SK-N-SH (cell line): ENCODE measurements at regions not wholly inside any gene's neighbourhood (a gene's known extent, or its start where the extent isn't known, plus 50 kb on each side); places are given as distances from the start of the nearest gene placed in this dataset.

ENCODE experiments used
- CTCF ChIA-PET: fragments of 300-600, 350-600 bp; formaldehyde crosslinking; extraction: SDS; loops from one replicate; lab custom pipeline; 2021; lab: Yijun Ruan, JAX
- POLR2A ChIA-PET: fragments of 350-600 bp; sonication (Branson Sonifier 250); formaldehyde crosslinking; extraction: SDS; loops from one replicate; lab custom pipeline; 2020; ENCODE audit warnings: antibody characterized with exemption, inconsistent platforms; lab: Yijun Ruan, JAX
- DNase-seq: peaks from one replicate; pipeline ENCODE4 v3.0.0; 2012
- H2AFZ ChIP-seq: fragments of 200-600 bp; sonication (generic); 2 replicates; pipeline ENCODE4 v1.8.1; 2016; ENCODE audit warnings: antibody characterized with exemption, mild to moderate bottlenecking, low read depth
- H3F3A ChIP-seq: fragments of 200-600 bp; sonication (generic); replicated peaks from 2 replicates; pipeline ENCODE3; 2016; ENCODE audit warnings: antibody characterized with exemption, mild to moderate bottlenecking; ENCODE audit not compliant: insufficient read depth
- H3K27ac ChIP-seq, 2 experiments: fragments of 200-500 bp in 1 of 2; fragments of 200-600 bp in 1 of 2; sonication (Bioruptor generic) in 1 of 2; sonication (generic), shearing (Covaris generic) in 1 of 2; 2 replicates each; pipeline versions ENCODE4 v1.5.1 to v1.6.1; 2014 to 2016; ENCODE audit warnings: low read depth in 2 of 2, inconsistent platforms in 1 of 2, low read length in 1 of 2, mild to moderate bottlenecking in 1 of 2, mixed read lengths in 1 of 2
- H3K27me3 ChIP-seq: fragments of 200-600 bp; sonication (generic), shearing (Covaris generic); 2 replicates; pipeline ENCODE4 v1.6.1; 2016; ENCODE audit warnings: mixed run types; ENCODE audit not compliant: insufficient read depth
- H3K36me3 ChIP-seq, 2 experiments: fragments of 200-500 bp in 1 of 2; fragments of 200-600 bp in 1 of 2; sonication (Bioruptor generic) in 1 of 2; sonication (generic) in 1 of 2; replicated peaks in 1 of 2; 2 replicates each; pipeline versions ENCODE3 to v1.5.1; 2014 to 2016; ENCODE audit warnings: low read length in 1 of 2, mild to moderate bottlenecking in 1 of 2; ENCODE audit not compliant: insufficient read depth in 2 of 2, control insufficient read depth in 1 of 2
- H3K4me1 ChIP-seq, 2 experiments: fragments of 200-500 bp in 1 of 2; fragments of 200-600 bp in 1 of 2; sonication (Bioruptor generic) in 1 of 2; sonication (generic), shearing (Covaris generic) in 1 of 2; 2 replicates each; pipeline versions ENCODE4 v1.5.1 to v1.6.1; 2014 to 2016; ENCODE audit warnings: low read depth in 1 of 2, low read length in 1 of 2, mixed run types in 1 of 2; ENCODE audit not compliant: insufficient read depth in 2 of 2, control insufficient read depth in 1 of 2
- H3K4me2 ChIP-seq: fragments of 200-600 bp; sonication (generic), shearing (Covaris generic); 2 replicates; pipeline ENCODE4 v1.6.1; 2017; ENCODE audit warnings: mixed run types
- H3K4me3 ChIP-seq, 2 experiments: fragments of 200-500 bp in 1 of 2; fragments of 200-600 bp in 1 of 2; sonication (Bioruptor generic) in 1 of 2; sonication (generic), shearing (Covaris generic) in 1 of 2; 2 replicates each; pipeline versions ENCODE4 v1.5.1 to v1.8.1; 2014 to 2016; ENCODE audit warnings: low read depth in 2 of 2, inconsistent platforms in 1 of 2, low read length in 1 of 2, mild to moderate bottlenecking in 1 of 2, mixed read lengths in 1 of 2, moderate library complexity in 1 of 2
- H3K79me2 ChIP-seq: fragments of 200-600 bp; sonication (generic); 2 replicates; pipeline ENCODE4 v1.8.1; 2017; ENCODE audit warnings: mild to moderate bottlenecking; ENCODE audit not compliant: insufficient read depth
- H3K9ac ChIP-seq: fragments of 200-600 bp; sonication (generic); 2 replicates; pipeline ENCODE4 v1.6.1; 2017; ENCODE audit warnings: mixed run types
- H3K9me2 ChIP-seq: fragments of 200-600 bp; sonication (generic); 2 replicates; pipeline ENCODE4 v1.6.1; 2017; ENCODE audit warnings: mixed run types
- H3K9me3 ChIP-seq: fragments of 200-600 bp; sonication (generic); 2 replicates; pipeline ENCODE4 v1.6.1; 2017; ENCODE audit warnings: mixed run types, mild to moderate bottlenecking, moderate library complexity
- H4K20me1 ChIP-seq: fragments of 200-600 bp; sonication (generic); 2 replicates; pipeline ENCODE4 v1.6.1; 2017; ENCODE audit warnings: mild to moderate bottlenecking, mixed run types; ENCODE audit not compliant: insufficient read depth
- CHD2 ChIP-seq: fragments of 150-350 bp; IDR thresholded peaks from 2 replicates; pipeline ENCODE4 v1.6.1; 2018; ENCODE audit warnings: low read length; ENCODE audit not compliant: partially characterized antibody
- ELF1 ChIP-seq: IDR thresholded peaks from 2 replicates; pipeline ENCODE4 v1.4.0; 2012
- EP300 ChIP-seq, 2 experiments: IDR thresholded peaks; 2 replicates each; pipeline versions ENCODE4 v1.4.0 to v1.6.1; 2012; ENCODE audit warnings: borderline replicate concordance in 1 of 2, low read depth in 1 of 2, low read length in 1 of 2
- FOXJ3 ChIP-seq: sonication (generic); formaldehyde crosslinking; IDR thresholded peaks from 2 replicates; pipeline ENCODE4 v1.5.1; 2020; ENCODE audit warnings: mild to moderate bottlenecking, missing genetic modification reagents
- MEF2A ChIP-seq: IDR thresholded peaks from 2 replicates; pipeline ENCODE4 v1.4.0; 2012; ENCODE audit warnings: low read depth, borderline replicate concordance
- RAD21 ChIP-seq: IDR thresholded peaks from 2 replicates; pipeline ENCODE4 v1.6.1; 2012; ENCODE audit warnings: mild to moderate bottlenecking, low read length
- RFX5 ChIP-seq: IDR thresholded peaks from 2 replicates; pipeline ENCODE4 v1.6.1; 2012; ENCODE audit warnings: mild to moderate bottlenecking, improper control_type of control experiment, low read length
- SMC3 ChIP-seq: IDR thresholded peaks from 2 replicates; pipeline ENCODE4 v1.6.1; 2012; ENCODE audit warnings: low read depth, low read length, improper control_type of control experiment
- WGBS: methylation state at CpG from one replicate; pipeline ENCODE4 v1.1.6; 2017; ENCODE audit warnings: low lambda C conversion rate; 5-methylcytosine and 5-hydroxymethylcytosine counted together
- TF ChIP-seq, protein P1 (sequence below): fragments of 200-600 bp; sonication (generic); IDR thresholded peaks from 2 replicates; pipeline ENCODE4 v1.6.1; 2017; ENCODE audit warnings: antibody characterized with exemption, mild to moderate bottlenecking, moderate library complexity
- TF ChIP-seq, protein P2 (sequence below): IDR thresholded peaks from 2 replicates; pipeline ENCODE4; 2012
- TF ChIP-seq, protein P3 (sequence below): IDR thresholded peaks from 2 replicates; pipeline ENCODE4 v1.6.1; 2012; ENCODE audit warnings: mild to moderate bottlenecking, low read depth, low read length, moderate library complexity

DNA sequence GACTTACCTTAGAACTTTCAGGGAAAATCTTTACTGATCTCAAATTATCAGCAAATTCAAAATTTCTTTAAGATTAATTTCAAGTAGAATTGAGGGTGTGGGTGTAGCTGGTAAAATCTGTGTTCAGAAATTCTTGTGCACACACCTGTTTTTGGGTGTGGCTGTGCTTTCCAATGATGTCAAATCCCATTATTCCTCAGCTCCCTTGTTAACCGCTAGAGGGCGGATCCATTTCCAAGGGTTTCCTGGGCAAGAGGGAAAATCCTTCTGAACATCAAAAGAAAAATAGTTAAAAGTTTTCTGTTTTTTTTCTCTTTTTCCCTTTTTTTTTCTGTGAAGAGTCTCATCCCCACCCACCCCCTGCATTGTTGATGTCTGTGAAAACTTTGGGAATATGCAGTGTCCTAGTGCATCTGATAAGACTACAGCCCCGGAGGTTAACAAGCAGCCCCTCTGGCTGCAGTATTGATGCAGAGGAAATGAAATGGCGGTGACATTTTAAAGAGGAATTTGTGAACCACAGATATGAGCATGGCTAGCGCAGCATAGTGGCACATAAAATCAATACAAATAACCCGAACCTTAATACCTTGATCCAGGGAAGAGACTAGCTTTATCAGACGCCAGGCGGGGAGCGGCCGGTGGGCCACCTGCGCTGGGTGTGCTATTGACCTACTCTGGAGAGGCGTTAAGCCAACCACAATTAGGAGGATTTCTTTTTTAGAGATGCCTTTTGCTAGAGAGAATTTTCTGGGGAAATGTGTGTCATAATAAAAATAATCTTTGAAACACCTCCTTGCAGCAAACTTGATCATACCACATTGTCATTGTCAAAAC lies 130.9 kb downstream of the FOXA2 start:
- Histone ChIP-seq H3K79me2 (no peaks in the 10 kb centered on the region), H3K9me3 (no peaks in the 10 kb centered on the region)
- POLR2A ChIA-PET, result interaction anchor here (0.7 kb wide), 1 partner anchor 142 kb away, joined by 5 read pairs; no protein-coding TSS in a partner anchor
- TF ChIP-seq SMC3 (peak; percentile 39; the same call in 1 of the 2 replicates), RAD21 (0 out of 2 replicates have a peak, but pooled peaks have one; percentile 19), FOXJ3 (CRISPR knock-in tag) (no peak)
- TF ChIP-seq, protein P1, sequence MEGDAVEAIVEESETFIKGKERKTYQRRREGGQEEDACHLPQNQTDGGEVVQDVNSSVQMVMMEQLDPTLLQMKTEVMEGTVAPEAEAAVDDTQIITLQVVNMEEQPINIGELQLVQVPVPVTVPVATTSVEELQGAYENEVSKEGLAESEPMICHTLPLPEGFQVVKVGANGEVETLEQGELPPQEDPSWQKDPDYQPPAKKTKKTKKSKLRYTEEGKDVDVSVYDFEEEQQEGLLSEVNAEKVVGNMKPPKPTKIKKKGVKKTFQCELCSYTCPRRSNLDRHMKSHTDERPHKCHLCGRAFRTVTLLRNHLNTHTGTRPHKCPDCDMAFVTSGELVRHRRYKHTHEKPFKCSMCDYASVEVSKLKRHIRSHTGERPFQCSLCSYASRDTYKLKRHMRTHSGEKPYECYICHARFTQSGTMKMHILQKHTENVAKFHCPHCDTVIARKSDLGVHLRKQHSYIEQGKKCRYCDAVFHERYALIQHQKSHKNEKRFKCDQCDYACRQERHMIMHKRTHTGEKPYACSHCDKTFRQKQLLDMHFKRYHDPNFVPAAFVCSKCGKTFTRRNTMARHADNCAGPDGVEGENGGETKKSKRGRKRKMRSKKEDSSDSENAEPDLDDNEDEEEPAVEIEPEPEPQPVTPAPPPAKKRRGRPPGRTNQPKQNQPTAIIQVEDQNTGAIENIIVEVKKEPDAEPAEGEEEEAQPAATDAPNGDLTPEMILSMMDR, result peak; percentile 74
- TF ChIP-seq, all 33 proteins: peak for 3
- Histone ChIP-seq H3K27me3 (peaks cover 16% of the 10 kb centered on the region), H3F3A (no peaks in the 10 kb centered on the region), H3K36me3 (no peaks in the 10 kb centered on the region), H3K9me2 (no peaks in the 10 kb centered on the region), H3K27ac (no peak overlapping the region), H3K4me3 (no peak overlapping the region), H2AFZ (no peak overlapping the region), H4K20me1 (no peaks in the 10 kb centered on the region), H3K4me1 (no peaks in the 10 kb centered on the region), H3K4me2 (no peak overlapping the region), H3K9ac (no peak overlapping the region)
- CTCF ChIA-PET, result interaction anchor here (0.6 to 2.0 kb wide), 20 partner anchors 9 to 886 kb away, joined by 3 to 14 read pairs (median 4); no protein-coding TSS in a partner anchor
- WGBS, result 27% methylated on average over 12 of the region's 12 CpGs
- DNase-seq, result peak; percentile 25

DNA sequence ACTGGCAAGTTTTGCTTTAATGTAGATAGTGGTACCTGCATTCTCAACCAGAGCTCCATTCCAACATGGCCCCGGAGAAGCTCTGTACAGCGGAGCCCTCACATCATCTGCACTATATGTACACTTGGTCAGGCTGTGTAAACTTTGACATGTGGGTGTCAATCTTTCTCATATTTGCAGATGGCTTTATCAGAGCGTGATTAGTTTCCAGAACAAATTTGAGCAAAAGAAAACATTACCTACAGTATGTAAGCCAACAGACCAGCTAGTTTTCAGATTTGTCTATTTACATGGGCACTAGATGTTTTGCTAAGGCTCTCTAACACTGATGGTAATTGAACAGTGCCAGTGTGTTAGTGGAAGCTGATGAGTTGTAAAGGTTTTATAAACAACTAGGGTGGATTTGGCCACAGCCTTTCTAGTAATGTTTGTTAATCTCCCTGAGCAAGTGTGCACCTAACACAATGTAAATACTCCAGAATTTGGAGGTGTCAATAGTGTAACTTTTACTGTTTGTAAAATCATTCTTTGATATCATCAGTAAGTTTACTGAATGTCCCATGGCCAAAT lies 131.8 kb downstream of the FOXA2 start:
- Histone ChIP-seq H3K27ac (no peak overlapping the region), H3K4me1 (no peaks in the 10 kb centered on the region), H3F3A (no peaks in the 10 kb centered on the region), H2AFZ (no peak overlapping the region), H3K9ac (no peak overlapping the region), H4K20me1 (no peaks in the 10 kb centered on the region), H3K4me2 (no peak overlapping the region), H3K79me2 (no peaks in the 10 kb centered on the region), H3K27me3 (peaks cover 23% of the 10 kb centered on the region), H3K4me3 (no peak overlapping the region), H3K9me2 (no peaks in the 10 kb centered on the region), H3K9me3 (no peaks in the 10 kb centered on the region), H3K36me3 (no peaks in the 10 kb centered on the region)
- no peak for DNase-seq
- POLR2A ChIA-PET, result interaction anchor here (0.7 kb wide), 1 partner anchor 141 kb away, joined by 5 read pairs; no protein-coding TSS in a partner anchor
- TF ChIP-seq MEF2A (no peak), ELF1 (no peak), RAD21 (no peak)
- CTCF ChIA-PET, result interaction anchor here (0.6 to 2.0 kb wide), 20 partner anchors 8 to 887 kb away, joined by 3 to 14 read pairs (median 4); no protein-coding TSS in a partner anchor
- 21% methylated on average over 3 of the region's 3 CpGs for WGBS

DNA sequence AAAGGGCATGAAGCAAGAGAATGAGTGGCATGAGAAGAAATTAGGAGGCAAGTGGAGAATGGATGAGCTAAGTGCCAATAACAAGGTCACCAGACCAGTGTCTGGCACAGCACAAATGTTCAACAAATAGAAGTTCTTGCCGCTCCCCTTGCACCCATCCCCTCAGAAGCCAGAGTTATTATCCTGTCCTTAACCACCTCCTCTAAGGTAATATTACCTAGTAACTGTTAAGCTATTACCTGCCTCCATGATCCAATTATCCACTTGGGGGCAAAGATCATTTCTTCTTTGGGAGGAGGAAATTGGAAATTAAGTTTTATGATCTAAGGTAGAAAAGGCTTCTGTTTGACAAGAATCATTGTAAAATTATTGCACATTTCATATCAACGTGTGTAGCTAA lies 133.8 kb downstream of the FOXA2 start:
- 18% methylated on average over 2 of the region's 2 CpGs for WGBS
- Histone ChIP-seq H3K9me3 (no peaks in the 10 kb centered on the region), H3K27ac (no peak overlapping the region), H3K9ac (no peak overlapping the region), H3K27me3 (peaks cover 23% of the 10 kb centered on the region), H2AFZ (no peak overlapping the region), H3K4me2 (no peak overlapping the region), H3K4me1 (no peaks in the 10 kb centered on the region), H4K20me1 (no peaks in the 10 kb centered on the region), H3K79me2 (no peaks in the 10 kb centered on the region), H3K36me3 (no peaks in the 10 kb centered on the region), H3K9me2 (no peaks in the 10 kb centered on the region), H3K4me3 (no peak overlapping the region), H3F3A (no peaks in the 10 kb centered on the region)
- DNase-seq, result no peak
- ChIA-PET CTCF (no interaction called here), POLR2A (no interaction called here)
- TF ChIP-seq RAD21 (no peak), FOXJ3 (CRISPR knock-in tag) (no peak), CHD2 (no peak), ELF1 (no peak), RFX5 (no peak), EP300 (IDR thresholded peaks at IDR 0.05; ENCODE audit: borderline replicate concordance in 1 of 2, low read depth in 1 of 2, low read length in 1 of 2) (no peak)
- TF ChIP-seq, protein P2, sequence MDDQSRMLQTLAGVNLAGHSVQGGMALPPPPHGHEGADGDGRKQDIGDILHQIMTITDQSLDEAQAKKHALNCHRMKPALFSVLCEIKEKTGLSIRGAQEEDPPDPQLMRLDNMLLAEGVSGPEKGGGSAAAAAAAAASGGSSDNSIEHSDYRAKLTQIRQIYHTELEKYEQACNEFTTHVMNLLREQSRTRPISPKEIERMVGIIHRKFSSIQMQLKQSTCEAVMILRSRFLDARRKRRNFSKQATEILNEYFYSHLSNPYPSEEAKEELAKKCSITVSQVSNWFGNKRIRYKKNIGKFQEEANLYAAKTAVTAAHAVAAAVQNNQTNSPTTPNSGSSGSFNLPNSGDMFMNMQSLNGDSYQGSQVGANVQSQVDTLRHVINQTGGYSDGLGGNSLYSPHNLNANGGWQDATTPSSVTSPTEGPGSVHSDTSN, result no peak
- TF ChIP-seq, protein P3, sequence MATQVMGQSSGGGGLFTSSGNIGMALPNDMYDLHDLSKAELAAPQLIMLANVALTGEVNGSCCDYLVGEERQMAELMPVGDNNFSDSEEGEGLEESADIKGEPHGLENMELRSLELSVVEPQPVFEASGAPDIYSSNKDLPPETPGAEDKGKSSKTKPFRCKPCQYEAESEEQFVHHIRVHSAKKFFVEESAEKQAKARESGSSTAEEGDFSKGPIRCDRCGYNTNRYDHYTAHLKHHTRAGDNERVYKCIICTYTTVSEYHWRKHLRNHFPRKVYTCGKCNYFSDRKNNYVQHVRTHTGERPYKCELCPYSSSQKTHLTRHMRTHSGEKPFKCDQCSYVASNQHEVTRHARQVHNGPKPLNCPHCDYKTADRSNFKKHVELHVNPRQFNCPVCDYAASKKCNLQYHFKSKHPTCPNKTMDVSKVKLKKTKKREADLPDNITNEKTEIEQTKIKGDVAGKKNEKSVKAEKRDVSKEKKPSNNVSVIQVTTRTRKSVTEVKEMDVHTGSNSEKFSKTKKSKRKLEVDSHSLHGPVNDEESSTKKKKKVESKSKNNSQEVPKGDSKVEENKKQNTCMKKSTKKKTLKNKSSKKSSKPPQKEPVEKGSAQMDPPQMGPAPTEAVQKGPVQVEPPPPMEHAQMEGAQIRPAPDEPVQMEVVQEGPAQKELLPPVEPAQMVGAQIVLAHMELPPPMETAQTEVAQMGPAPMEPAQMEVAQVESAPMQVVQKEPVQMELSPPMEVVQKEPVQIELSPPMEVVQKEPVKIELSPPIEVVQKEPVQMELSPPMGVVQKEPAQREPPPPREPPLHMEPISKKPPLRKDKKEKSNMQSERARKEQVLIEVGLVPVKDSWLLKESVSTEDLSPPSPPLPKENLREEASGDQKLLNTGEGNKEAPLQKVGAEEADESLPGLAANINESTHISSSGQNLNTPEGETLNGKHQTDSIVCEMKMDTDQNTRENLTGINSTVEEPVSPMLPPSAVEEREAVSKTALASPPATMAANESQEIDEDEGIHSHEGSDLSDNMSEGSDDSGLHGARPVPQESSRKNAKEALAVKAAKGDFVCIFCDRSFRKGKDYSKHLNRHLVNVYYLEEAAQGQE, result no peak
